AG09309 (cell line): ENCODE measurements at regions not wholly inside any gene's neighbourhood (a gene's known extent, or its start where the extent isn't known, plus 50 kb on each side); places are given as distances from the start of the nearest gene placed in this dataset.
A peak's percentile ranks its signal among the peaks of the same experiment; 100 is the strongest.

Experiments
- DNase-seq: peaks from one replicate; pipeline ENCODE4 v3.0.0-alpha.2; 2010; ENCODE audit warnings: low read depth
- H3K4me3 ChIP-seq: 2 replicates; pipeline ENCODE4 v1.5.1; 2011; ENCODE audit warnings: mild to moderate bottlenecking, low read depth, low read length, moderate library complexity; ENCODE audit not compliant: control insufficient read depth
- TF ChIP-seq, protein P1 (sequence below): IDR thresholded peaks from 2 replicates; pipeline ENCODE4 v1.5.1; 2011; ENCODE audit warnings: mild to moderate bottlenecking, low read depth, low read length, inconsistent platforms; ENCODE audit not compliant: insufficient read depth, control insufficient read depth; ENCODE audit errors: missing control alignments

DNA sequence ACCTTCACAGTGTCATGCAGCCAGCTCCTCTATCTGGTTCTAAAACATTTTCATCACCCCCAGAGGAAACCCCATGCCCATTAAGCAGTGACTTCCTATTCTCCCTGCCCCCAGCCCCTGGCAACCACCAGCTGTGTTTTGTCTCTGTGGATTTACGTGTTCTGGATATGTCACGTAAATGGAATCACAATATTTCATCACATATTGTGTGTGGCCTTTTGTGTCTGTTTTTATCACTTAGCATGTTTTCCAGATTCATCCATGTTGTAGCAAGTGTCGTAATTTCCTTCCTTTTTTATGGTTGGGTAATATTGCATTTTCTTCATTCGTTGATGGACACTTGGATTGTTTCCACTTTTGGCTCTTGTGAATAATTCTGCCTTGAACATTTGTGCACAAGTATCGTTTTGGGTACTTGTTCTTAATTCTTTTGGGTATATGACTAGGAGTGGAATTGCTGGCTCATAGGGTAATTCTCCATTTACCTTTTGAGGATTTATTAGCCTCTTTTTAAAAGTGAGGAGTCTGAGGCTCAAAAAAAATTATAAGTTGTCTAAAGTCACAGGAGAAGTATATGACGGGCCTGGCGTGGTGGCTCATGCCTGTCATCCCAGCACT lies 127.0 kb downstream of the MRPS6 start:
- TF ChIP-seq, protein P1, sequence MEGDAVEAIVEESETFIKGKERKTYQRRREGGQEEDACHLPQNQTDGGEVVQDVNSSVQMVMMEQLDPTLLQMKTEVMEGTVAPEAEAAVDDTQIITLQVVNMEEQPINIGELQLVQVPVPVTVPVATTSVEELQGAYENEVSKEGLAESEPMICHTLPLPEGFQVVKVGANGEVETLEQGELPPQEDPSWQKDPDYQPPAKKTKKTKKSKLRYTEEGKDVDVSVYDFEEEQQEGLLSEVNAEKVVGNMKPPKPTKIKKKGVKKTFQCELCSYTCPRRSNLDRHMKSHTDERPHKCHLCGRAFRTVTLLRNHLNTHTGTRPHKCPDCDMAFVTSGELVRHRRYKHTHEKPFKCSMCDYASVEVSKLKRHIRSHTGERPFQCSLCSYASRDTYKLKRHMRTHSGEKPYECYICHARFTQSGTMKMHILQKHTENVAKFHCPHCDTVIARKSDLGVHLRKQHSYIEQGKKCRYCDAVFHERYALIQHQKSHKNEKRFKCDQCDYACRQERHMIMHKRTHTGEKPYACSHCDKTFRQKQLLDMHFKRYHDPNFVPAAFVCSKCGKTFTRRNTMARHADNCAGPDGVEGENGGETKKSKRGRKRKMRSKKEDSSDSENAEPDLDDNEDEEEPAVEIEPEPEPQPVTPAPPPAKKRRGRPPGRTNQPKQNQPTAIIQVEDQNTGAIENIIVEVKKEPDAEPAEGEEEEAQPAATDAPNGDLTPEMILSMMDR, result no peak
- DNase-seq, result no peak

DNA sequence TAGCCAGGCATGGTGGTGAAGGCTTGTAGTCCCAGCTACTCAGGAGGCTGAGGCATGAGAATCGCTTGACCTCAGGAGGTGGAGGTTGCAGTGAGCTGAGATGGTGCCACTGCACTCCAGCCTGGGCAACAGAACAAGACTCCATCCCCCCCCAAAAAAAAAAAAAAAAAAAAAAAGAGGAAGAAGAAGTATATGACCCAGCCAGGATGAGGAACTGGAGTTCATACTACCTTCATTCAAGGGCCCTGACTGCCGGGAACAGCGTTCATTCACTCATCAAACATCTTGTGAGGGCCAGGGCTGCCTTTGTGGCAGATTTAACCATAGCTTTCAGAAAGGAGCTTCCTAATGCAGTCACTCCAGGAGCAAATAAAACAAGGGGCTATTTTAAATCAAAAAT lies 127.6 kb downstream of the MRPS6 start:
- H3K4me3 ChIP-seq, result no peak overlapping the region
- TF ChIP-seq, protein P1, result no peak
- no peak for DNase-seq

More for the DNA sequence above, 127.0 kb downstream of the MRPS6 start:
- no peak overlapping the region for H3K4me3 ChIP-seq

DNA sequence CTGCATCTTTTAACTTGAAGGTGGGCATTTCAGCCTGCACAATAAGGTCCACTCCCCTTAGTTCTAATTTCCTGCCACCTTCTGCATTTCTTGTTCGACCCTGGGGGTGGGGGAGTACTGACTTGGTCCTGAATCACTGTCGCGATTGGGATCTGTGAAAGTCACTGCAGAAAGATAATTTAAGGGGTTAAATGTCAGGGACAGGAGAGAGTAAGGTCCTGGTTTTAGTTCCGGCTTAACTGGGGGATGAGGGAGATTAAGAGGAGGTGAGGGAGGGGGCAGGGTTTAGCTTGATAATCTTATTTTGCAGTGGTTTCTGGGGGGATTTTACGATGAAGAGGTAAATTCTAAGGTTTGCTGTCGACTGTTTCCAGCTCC lies 128.1 kb downstream of the MRPS6 start:
- peak overlapping the region; percentile 42 for H3K4me3 ChIP-seq
- TF ChIP-seq, protein P1, result no peak
- no peak for DNase-seq

DNA sequence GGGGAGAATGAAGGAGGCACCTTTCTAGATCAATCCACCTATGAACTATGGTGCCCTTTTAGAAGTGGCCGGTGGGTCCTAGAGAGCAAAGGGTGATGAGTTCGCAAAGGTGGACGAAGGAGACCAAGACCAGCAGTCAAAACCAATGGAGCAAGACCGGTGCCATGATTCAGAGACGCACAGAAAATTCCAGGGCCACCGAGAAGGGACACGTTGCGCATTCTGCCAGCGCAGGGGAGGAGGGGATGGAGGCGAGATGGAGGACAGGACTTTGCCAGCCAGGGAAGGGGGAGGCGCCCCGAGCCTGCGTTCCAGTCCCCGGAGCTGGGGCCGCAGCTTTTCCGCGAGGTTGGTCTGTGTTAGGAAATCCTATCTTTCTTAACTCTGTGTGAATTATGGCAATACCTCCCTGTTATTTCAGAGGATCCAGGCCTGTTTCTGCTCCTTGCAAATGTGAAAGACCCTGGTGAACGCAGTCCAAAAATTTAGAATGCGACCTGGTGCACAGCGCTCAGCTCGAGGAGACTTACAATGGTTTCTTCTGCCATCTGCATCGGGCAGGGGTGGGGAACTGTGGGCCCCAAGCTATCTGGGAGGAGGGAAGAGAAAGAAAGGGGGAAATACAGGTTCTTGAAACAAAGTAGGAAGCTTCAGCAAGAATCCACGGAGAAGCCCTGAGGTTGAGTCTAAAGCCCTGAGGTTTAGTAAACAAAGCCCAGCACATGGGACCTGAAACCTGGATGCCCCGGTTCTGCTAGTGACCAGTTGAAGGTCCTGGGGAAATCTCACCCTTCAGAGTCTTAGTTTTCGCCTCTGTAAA lies 129.4 kb downstream of the MRPS6 start:
- TF ChIP-seq, protein P1, result no peak
- H3K4me3 ChIP-seq, result no peak overlapping the region
- DNase-seq, result no peak

DNA sequence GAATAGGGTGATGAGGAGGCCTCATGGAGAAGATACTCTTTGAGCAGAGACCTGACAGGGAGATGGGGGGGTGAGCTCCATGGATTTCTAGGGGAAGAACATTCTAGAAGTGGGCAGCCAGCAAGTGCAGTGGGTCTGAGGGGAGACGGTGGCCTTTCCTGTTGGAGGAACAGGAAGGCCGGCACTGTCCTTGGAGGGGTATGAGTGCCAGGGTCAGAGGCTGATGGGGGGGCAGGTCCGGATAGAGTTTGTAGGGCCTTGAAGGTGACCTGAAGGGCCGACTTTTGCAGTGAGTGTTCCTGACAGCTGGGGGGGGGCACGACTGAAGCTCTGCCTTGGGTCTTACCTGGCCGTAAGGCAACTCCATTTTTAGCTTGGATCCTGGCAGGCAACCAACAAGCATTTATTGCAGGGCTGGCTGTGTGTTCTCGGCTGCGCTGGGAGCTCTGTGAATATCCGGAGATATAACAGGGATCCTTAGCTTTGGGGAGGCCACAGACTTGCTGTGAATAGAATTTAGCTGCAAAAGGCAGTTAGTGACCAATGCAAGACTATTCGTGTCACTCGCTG lies 130.6 kb downstream of the MRPS6 start:
- DNase-seq, result no peak
- no peak overlapping the region for H3K4me3 ChIP-seq
- TF ChIP-seq, protein P1, result no peak

DNA sequence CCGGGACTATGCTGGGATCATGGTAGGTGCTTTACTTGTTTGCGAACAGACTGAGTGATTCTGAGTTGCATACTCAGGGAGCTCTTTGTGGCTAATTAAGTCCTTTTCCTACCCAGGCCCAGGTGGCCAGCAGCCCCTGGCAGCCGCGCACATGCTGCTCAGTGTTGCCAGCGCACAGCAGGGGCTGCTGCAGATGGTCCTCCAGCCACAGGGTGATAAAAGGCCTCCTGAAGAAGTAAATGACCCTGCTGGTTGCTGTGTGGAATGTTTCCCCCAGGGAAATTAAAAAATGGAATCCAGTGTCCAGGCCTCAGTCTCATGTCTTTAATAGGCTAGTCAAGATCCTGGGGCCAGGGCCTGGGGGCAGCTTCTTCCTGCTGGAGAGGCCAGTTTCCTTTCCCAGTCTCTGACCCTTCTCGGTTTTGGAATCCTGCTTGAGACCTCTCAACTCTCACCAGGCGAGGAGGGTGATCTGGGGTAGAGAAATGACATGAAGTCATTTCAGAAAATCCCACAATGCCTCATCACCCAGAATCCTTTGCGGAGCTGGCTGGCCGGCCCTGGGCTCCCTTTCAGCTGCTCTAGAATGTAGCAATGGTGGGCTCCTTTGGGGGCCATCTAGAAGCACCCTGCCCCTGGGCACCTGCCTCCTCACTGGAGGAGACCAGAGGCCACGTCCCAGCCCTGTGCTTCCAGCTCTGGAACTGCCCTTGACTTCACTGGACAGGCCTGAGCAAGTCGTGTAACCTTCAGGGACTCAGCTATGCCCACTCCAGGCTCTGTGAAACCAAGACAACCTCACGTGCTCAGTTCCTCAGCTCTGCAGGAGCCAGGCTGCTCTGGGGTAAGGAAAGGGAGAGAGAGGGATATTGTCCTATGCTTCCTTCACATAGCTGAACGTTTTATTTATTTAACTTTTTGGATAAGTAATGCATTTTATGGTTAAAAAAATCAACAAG lies 131.4 kb downstream of the MRPS6 start:
- H3K4me3 ChIP-seq, result no peak overlapping the region
- no peak for DNase-seq
- TF ChIP-seq, protein P1, result no peak
